NB4 (cell line): ENCODE measurements at regions not wholly inside any gene's neighbourhood (a gene's known extent, or its start where the extent isn't known, plus 50 kb on each side); places are given as distances from the start of the nearest gene placed in this dataset.

Source experiments
- DNase-seq: peaks from one replicate; pipeline ENCODE4 v3.0.0; 2010; ENCODE audit warnings: low read depth
- H3K4me3 ChIP-seq: one replicate; pipeline ENCODE4 v1.5.1; 2011; ENCODE audit warnings: mild to moderate bottlenecking, low read depth, low read length, moderate library complexity
- MYC ChIP-seq: IDR thresholded peaks from 2 replicates; pipeline ENCODE4 v1.6.1; 2011; ENCODE audit warnings: low read depth, low read length
- POLR2A ChIP-seq: IDR thresholded peaks from 2 replicates; pipeline ENCODE4 v1.6.1; 2011; ENCODE audit warnings: mild to moderate bottlenecking; ENCODE audit not compliant: insufficient read length; ENCODE audit errors: extremely low read depth
- TF ChIP-seq, protein P1 (sequence below): IDR thresholded peaks from one replicate; pipeline ENCODE4 v1.5.1; 2012; ENCODE audit warnings: low read depth, low read length
- TF ChIP-seq, protein P2 (sequence below): IDR thresholded peaks from 2 replicates; pipeline ENCODE4 v1.6.1; 2011; ENCODE audit warnings: low read depth, low read length

GRCh38 chrX:39893417-39894338, 204.1 kb downstream of the BCOR start:
- H3K4me3 ChIP-seq = no peak overlapping the region
- TF ChIP-seq MYC (no peak), POLR2A (no peak)
- TF ChIP-seq, protein P1, sequence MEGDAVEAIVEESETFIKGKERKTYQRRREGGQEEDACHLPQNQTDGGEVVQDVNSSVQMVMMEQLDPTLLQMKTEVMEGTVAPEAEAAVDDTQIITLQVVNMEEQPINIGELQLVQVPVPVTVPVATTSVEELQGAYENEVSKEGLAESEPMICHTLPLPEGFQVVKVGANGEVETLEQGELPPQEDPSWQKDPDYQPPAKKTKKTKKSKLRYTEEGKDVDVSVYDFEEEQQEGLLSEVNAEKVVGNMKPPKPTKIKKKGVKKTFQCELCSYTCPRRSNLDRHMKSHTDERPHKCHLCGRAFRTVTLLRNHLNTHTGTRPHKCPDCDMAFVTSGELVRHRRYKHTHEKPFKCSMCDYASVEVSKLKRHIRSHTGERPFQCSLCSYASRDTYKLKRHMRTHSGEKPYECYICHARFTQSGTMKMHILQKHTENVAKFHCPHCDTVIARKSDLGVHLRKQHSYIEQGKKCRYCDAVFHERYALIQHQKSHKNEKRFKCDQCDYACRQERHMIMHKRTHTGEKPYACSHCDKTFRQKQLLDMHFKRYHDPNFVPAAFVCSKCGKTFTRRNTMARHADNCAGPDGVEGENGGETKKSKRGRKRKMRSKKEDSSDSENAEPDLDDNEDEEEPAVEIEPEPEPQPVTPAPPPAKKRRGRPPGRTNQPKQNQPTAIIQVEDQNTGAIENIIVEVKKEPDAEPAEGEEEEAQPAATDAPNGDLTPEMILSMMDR = no peak
- TF ChIP-seq, protein P2, sequence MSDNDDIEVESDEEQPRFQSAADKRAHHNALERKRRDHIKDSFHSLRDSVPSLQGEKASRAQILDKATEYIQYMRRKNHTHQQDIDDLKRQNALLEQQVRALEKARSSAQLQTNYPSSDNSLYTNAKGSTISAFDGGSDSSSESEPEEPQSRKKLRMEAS = no peak
- DNase-seq = peak; percentile 34

- H3K4me3 ChIP-seq = no peak overlapping the region
- TF ChIP-seq, protein P2 = no peak
- TF ChIP-seq, protein P1 = no peak
- no peak for TF ChIP-seq POLR2A
- no peak for TF ChIP-seq MYC
Observed at GRCh38 chrX:39894683-39895082, 203.1 kb downstream of the BCOR start.

DNA sequence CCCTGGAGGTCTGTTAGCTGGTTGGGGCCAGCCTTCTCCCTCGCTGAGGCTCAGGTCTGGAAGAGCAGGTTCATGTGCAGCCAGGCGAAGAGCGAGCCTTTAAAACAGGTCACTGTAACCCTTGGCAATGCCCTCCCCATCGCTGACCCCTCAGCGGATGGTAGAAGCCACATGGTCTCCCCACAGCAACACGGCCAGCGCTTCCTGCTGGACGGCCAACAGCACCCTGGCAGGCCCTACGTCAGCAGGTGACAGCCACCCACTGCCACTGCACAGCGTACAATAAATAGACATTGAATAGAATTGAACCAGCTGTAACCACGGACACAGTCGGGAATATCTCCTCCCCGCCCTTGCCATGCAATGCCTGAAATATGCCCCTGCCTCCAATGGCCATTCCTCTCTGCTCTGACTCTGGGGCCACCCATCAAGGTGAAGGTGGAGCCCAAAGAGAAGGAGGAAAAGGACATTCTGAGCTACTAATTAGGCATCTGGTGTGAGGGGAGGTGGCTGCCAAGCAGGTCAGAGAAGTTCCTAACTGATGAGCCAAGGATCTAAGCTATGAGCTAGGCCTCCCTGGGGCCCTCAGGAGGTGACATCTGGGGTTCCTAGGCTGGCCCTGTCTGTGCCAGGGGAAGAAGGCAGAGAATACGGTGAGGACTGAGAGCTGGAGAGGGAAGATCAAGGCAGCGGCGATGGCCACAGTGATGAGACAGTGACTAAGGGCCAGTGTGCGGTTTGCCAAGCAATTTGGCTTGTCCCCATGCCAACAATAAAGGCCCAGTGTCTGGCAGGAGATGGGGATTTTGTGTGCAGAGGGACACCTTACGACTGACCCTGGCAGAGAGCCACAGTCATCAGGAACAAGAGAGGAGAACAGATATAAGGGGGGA, 202.3 kb downstream of the BCOR start:
- TF ChIP-seq, protein P2 = no peak
- no peak for TF ChIP-seq POLR2A
- TF ChIP-seq MYC = no peak
- TF ChIP-seq, protein P1 = no peak

More at GRCh38 chrX:39894683-39895082, 203.1 kb downstream of the BCOR start:
- DNase-seq = no peak

GRCh38 chrX:39896951-39897740, 200.6 kb downstream of the BCOR start:
- peak; percentile 76 for DNase-seq
- TF ChIP-seq, protein P1 = peak; percentile 21
- TF ChIP-seq POLR2A (no peak), MYC (no peak)
- TF ChIP-seq, protein P2 = no peak
- peak overlapping the region; percentile 41 for H3K4me3 ChIP-seq

More for the DNA sequence above, 202.3 kb downstream of the BCOR start:
- no peak for DNase-seq
- no peak overlapping the region for H3K4me3 ChIP-seq

- peak overlapping the region; percentile 41 for H3K4me3 ChIP-seq
- TF ChIP-seq POLR2A = no peak
- TF ChIP-seq, protein P2 = no peak
- no peak for TF ChIP-seq MYC
- TF ChIP-seq, protein P1 = no peak
- peak; percentile 68 for DNase-seq
Observed at GRCh38 chrX:39897741-39898097, 200.0 kb downstream of the BCOR start.
